CD4-positive, alpha-beta memory T cell (primary cell): ENCODE measurements at regions not wholly inside any gene's neighbourhood (a gene's known extent, or its start where the extent isn't known, plus 50 kb on each side); places are given as distances from the start of the nearest gene placed in this dataset.

Experiments used
- CTCF ChIA-PET: fragments of 350-600 bp; sonication (Branson Sonifier 250); formaldehyde crosslinking; loops from one replicate; lab custom pipeline; 2021; ENCODE audit warnings: inconsistent platforms; ENCODE audit not compliant: partially characterized antibody; lab: Charles Lee
- POLR2A ChIA-PET: fragments of 350-600 bp; sonication (Branson Sonifier 250); formaldehyde crosslinking; loops from one replicate; lab custom pipeline; 2021; ENCODE audit not compliant: partially characterized antibody; lab: Charles Lee
- DNase-seq, 5 donors: peaks; one replicate each; pipeline versions ENCODE4 v3.0.0 to v3.0.0-alpha.2; 2020 to 2022; ENCODE audit warnings: mixed read lengths in 1 of 5
- H3K27ac ChIP-seq: one replicate; pipeline ENCODE4 v1.7.0; 2013; ENCODE audit warnings: low read depth, low read length
- H3K27me3 ChIP-seq: 2 replicates; pipeline ENCODE4 v1.7.0; 2013; ENCODE audit warnings: mild to moderate bottlenecking, low read length, moderate library complexity; ENCODE audit not compliant: insufficient read depth
- H3K36me3 ChIP-seq: 2 replicates; pipeline ENCODE4 v1.7.0; 2013; ENCODE audit warnings: mild to moderate bottlenecking, low read length, moderate library complexity; ENCODE audit not compliant: insufficient read depth
- H3K4me1 ChIP-seq: 2 replicates; pipeline ENCODE4 v1.7.0; 2013; ENCODE audit warnings: mild to moderate bottlenecking, low read length, moderate library complexity; ENCODE audit not compliant: insufficient read depth
- H3K4me3 ChIP-seq, 2 donors: one replicate each; pipeline ENCODE4 v1.7.0; 2013; ENCODE audit warnings: low read length in 2 of 2, mild to moderate bottlenecking in 1 of 2
- H3K9me3 ChIP-seq, 2 donors: one replicate each; pipeline ENCODE4 v1.7.0; 2013; ENCODE audit warnings: low read length in 2 of 2, control low read depth in 1 of 2; ENCODE audit not compliant: control insufficient read depth in 1 of 2
- H3K27ac Mint-ChIP-seq, 7 donors: one replicate each; pipeline ENCODE4 v1.8.0; 2020 to 2021; ENCODE audit warnings: mixed read lengths in 7 of 7, mild to moderate bottlenecking in 6 of 7, inconsistent platforms in 3 of 7, moderate library complexity in 3 of 7
- H3K27me3 Mint-ChIP-seq, 2 donors: one replicate each; pipeline ENCODE4 v1.8.0; 2020 to 2021; ENCODE audit warnings: mixed read lengths in 2 of 2
- H3K36me3 Mint-ChIP-seq, 2 donors: one replicate each; pipeline ENCODE4 v1.8.0; 2020 to 2021; ENCODE audit warnings: mixed read lengths in 2 of 2, inconsistent platforms in 1 of 2, mild to moderate bottlenecking in 1 of 2
- H3K4me1 Mint-ChIP-seq, 4 donors: one replicate each; pipeline ENCODE4 v1.8.0; 2020 to 2021; ENCODE audit warnings: mixed read lengths in 4 of 4, mild to moderate bottlenecking in 1 of 4
- H3K4me3 Mint-ChIP-seq, 8 donors: one replicate each; pipeline ENCODE4 v1.8.0; 2020 to 2021; ENCODE audit warnings: mixed read lengths in 8 of 8, mild to moderate bottlenecking in 7 of 8, moderate library complexity in 6 of 8, inconsistent platforms in 3 of 8
- H3K9me3 Mint-ChIP-seq, 8 donors: one replicate each; pipeline ENCODE4 v1.8.0; 2020 to 2021; ENCODE audit warnings: mixed read lengths in 8 of 8, mild to moderate bottlenecking in 5 of 8, inconsistent platforms in 3 of 8, moderate library complexity in 1 of 8
- intact Hi-C: fragments of 100-400 bp; cut with micrococcal nuclease; formaldehyde crosslinking; loops from one replicate; pipeline ENCODE4 v1.15.1; 2023

DNA sequence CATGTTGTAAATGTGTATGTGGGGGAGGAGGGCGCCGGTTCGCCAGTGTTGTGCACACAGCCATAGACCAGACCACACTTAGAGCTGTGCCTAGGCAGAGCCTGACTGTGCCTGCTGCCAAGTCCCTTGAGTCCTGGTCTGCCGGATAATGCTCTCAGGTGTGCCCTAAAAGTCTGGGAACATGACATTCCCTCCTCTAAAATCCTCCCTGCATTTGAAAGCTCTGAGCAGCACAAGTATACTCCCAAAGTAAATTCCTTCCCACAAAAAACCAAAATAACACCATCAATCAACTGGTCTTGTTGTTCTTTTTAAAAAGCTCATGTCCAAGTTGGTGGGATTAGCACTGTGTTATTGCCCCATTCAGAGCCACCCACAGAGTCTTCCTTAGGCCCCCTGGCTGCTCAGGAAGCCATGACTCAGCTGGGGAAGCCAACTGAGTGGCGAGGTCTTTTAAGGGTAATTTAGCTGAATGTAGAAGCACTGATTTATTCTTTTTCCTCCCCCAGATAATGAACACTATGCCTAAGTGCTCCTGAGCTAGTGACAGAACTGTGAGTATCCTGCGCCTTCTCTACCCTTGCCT is 147.8 kb upstream of the MCTP2 start:
- Histone ChIP-seq H3K27me3 (no peaks in the 10 kb centered on the region), H3K4me3 (no peak overlapping the region), H3K9me3 (no peaks in the 10 kb centered on the region), H3K27ac (no peak overlapping the region), H3K36me3 (no peaks in the 10 kb centered on the region), H3K4me1 (no peaks in the 10 kb centered on the region)
- Mint-ChIP-seq H3K27ac (no peak overlapping the region), H3K9me3 (no peaks in the 10 kb centered on the region), H3K4me3 (no peak overlapping the region), H3K4me1 (peaks cover 0 to 3% (median under 1%) of the 10 kb centered on the region in 4 donors), H3K36me3 (no peaks in the 10 kb centered on the region), H3K27me3 (peaks cover 4 to 13% of the 10 kb centered on the region in 2 donors)
- intact Hi-C loops: no loop called here
- DNase-seq: no peak
- ChIA-PET CTCF (no interaction called here), POLR2A (no interaction called here)

- ChIA-PET CTCF (no interaction called here), POLR2A (no interaction called here)
- Histone ChIP-seq H3K27ac (no peak overlapping the region), H3K4me1 (no peaks in the 10 kb centered on the region), H3K36me3 (no peaks in the 10 kb centered on the region), H3K9me3 (no peaks in the 10 kb centered on the region), H3K27me3 (no peaks in the 10 kb centered on the region), H3K4me3 (no peak overlapping the region)
- peaks cover 0 to 3% (median under 1%) of the 10 kb centered on the region in 4 donors for H3K4me1 Mint-ChIP-seq
- peaks cover 4 to 12% of the 10 kb centered on the region in 2 donors for H3K27me3 Mint-ChIP-seq
- intact Hi-C loops: no loop called here
- no peaks in the 10 kb centered on the region for H3K36me3 Mint-ChIP-seq
- DNase-seq: no peak
- H3K27ac Mint-ChIP-seq: no peak overlapping the region
- no peaks in the 10 kb centered on the region for H3K9me3 Mint-ChIP-seq
- no peak overlapping the region for H3K4me3 Mint-ChIP-seq
Observed at GRCh38 chr15:94081829-94082228, 149.5 kb upstream of the MCTP2 start.

DNA sequence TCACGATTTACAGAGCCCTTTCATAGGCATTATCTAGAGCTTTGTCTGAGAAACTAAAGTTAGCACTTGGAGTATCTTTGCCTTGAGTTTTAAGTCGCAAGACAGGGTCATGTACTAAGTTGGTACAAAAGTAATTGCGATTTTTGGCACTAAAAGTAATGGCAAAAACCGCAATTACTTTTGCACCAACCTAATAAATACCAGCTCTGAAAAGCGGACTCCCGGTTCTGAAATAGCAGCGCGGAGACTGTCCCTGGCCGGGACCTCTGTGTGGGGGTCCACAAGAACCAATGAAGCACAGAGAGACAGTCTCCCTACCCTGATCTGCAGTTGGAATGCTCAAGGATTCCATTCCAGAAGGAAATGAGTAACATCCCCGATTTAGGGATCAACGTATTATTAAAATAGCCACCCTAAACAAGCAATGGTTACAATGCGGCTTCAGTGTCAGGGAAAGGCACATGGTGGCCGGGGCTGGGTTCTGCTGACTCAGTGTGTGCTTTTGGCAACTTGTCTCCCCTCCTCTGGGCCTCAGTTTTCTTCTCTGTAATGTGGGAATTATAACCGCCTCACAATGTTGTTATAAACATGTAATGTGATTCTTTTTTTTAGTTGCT is 150.3 kb upstream of the MCTP2 start:
- Mint-ChIP-seq H3K9me3 (no peaks in the 10 kb centered on the region), H3K4me1 (peaks cover 0 to 3% (median under 1%) of the 10 kb centered on the region in 4 donors), H3K36me3 (no peaks in the 10 kb centered on the region), H3K27me3 (peaks cover 4 to 12% of the 10 kb centered on the region in 2 donors), H3K4me3 (no peak overlapping the region), H3K27ac (no peak overlapping the region)
- Histone ChIP-seq H3K36me3 (no peaks in the 10 kb centered on the region), H3K4me3 (no peak overlapping the region), H3K9me3 (no peaks in the 10 kb centered on the region), H3K27me3 (no peaks in the 10 kb centered on the region), H3K27ac (no peak overlapping the region), H3K4me1 (no peaks in the 10 kb centered on the region)
- POLR2A ChIA-PET: no interaction called here
- CTCF ChIA-PET: no interaction called here
- intact Hi-C loops: no loop called here
- no peak for DNase-seq

DNA sequence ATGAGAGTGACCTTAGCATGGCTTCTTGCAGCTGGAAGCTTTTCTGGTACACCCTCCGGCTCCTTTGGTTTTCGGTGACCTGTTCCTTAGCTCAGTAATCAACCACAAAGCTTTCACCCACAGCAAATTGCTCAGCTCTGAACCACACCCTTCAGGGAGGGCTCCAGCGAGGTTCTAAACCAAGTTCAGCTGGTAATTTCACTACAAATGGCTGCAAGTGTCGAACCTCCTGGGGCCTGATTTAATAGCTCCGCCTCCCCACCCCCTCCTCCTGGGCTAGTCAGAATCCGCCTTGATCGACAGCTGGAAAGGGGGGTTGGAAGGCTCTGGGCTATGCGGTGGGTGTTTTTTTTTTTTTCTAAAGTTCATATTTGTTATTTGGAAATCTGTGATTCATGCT is 150.9 kb upstream of the MCTP2 start:
- POLR2A ChIA-PET: no interaction called here

GRCh38 chr15:94079968-94080367 is 151.4 kb upstream of the MCTP2 start:
- ChIA-PET CTCF (no interaction called here), POLR2A (no interaction called here)
- intact Hi-C loops: no loop called here
- peaks cover 4 to 12% of the 10 kb centered on the region in 2 donors for H3K27me3 Mint-ChIP-seq
- no peaks in the 10 kb centered on the region for H3K9me3 ChIP-seq
- H3K27ac ChIP-seq: no peak overlapping the region
- H3K27me3 ChIP-seq: no peaks in the 10 kb centered on the region
- H3K4me1 ChIP-seq: no peaks in the 10 kb centered on the region
- H3K4me1 Mint-ChIP-seq: peaks cover 0 to 3% (median under 1%) of the 10 kb centered on the region in 4 donors
- no peak overlapping the region for H3K27ac Mint-ChIP-seq
- H3K4me3 ChIP-seq: no peak overlapping the region
- H3K36me3 Mint-ChIP-seq: no peaks in the 10 kb centered on the region
- no peak overlapping the region for H3K4me3 Mint-ChIP-seq
- no peaks in the 10 kb centered on the region for H3K36me3 ChIP-seq
- H3K9me3 Mint-ChIP-seq: no peaks in the 10 kb centered on the region
- no peak for DNase-seq

More for the DNA sequence above, 150.9 kb upstream of the MCTP2 start:
- Mint-ChIP-seq H3K27me3 (peaks cover 4 to 12% of the 10 kb centered on the region in 2 donors), H3K9me3 (no peaks in the 10 kb centered on the region), H3K36me3 (no peaks in the 10 kb centered on the region), H3K4me1 (peaks cover 0 to 3% (median under 1%) of the 10 kb centered on the region in 4 donors), H3K27ac (no peak overlapping the region), H3K4me3 (no peak overlapping the region)
- Histone ChIP-seq H3K4me3 (no peak overlapping the region), H3K27me3 (no peaks in the 10 kb centered on the region), H3K9me3 (no peaks in the 10 kb centered on the region), H3K36me3 (no peaks in the 10 kb centered on the region), H3K4me1 (no peaks in the 10 kb centered on the region), H3K27ac (no peak overlapping the region)
- intact Hi-C loops: no loop called here
- CTCF ChIA-PET: no interaction called here
- DNase-seq: no peak

DNA sequence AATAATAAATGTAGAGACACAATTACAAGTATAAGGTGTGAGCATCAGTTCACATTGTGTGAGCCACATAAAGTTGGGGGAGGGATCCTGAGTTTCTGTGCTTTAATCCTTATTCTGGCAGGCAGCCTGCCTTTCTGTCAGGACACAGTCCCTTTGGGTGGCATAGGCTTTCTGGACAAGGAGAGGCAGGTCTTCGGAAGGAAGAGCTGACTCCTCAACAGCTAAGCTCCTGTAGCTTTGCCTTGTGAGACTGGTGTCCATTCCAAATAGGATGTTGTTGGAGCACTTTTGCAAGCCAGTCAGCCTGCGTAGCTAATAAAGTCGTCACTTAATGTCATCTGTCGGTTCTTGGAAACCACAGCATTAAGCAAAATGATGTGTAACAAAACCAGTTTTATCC is 151.9 kb upstream of the MCTP2 start:
- no peak for DNase-seq
- ChIA-PET CTCF (no interaction called here), POLR2A (no interaction called here)
- Histone ChIP-seq H3K4me3 (no peak overlapping the region), H3K27ac (no peak overlapping the region), H3K9me3 (no peaks in the 10 kb centered on the region), H3K4me1 (no peaks in the 10 kb centered on the region), H3K27me3 (no peaks in the 10 kb centered on the region), H3K36me3 (no peaks in the 10 kb centered on the region)
- Mint-ChIP-seq H3K36me3 (no peaks in the 10 kb centered on the region), H3K9me3 (no peaks in the 10 kb centered on the region), H3K27me3 (peaks cover 3 to 11% of the 10 kb centered on the region in 2 donors), H3K27ac (no peak overlapping the region), H3K4me1 (peaks cover 0 to 3% (median 0%) of the 10 kb centered on the region in 4 donors), H3K4me3 (no peak overlapping the region)
- intact Hi-C loops: no loop called here

- H3K9me3 Mint-ChIP-seq: no peaks in the 10 kb centered on the region
- Histone ChIP-seq H3K4me3 (no peak overlapping the region), H3K27ac (no peak overlapping the region), H3K27me3 (no peaks in the 10 kb centered on the region), H3K36me3 (no peaks in the 10 kb centered on the region), H3K9me3 (no peaks in the 10 kb centered on the region), H3K4me1 (no peaks in the 10 kb centered on the region)
- H3K36me3 Mint-ChIP-seq: no peaks in the 10 kb centered on the region
- CTCF ChIA-PET: no interaction called here
- intact Hi-C loops: no loop called here
- peaks cover 0 to 3% (median 0%) of the 10 kb centered on the region in 4 donors for H3K4me1 Mint-ChIP-seq
- no peak for DNase-seq
- POLR2A ChIA-PET: no interaction called here
- H3K27ac Mint-ChIP-seq: no peak overlapping the region
- peaks cover 3 to 7% of the 10 kb centered on the region in 2 donors for H3K27me3 Mint-ChIP-seq
- no peak overlapping the region for H3K4me3 Mint-ChIP-seq
Observed at GRCh38 chr15:94077938-94078337, 153.4 kb upstream of the MCTP2 start.
